ENCODE measurements at regions not wholly inside any gene's neighbourhood (a gene's known extent, or its start where the extent isn't known, plus 50 kb on each side); places are given as distances from the start of the nearest gene placed in this dataset.

- TF ChIP-seq CTCF (IDR thresholded peaks at IDR 0.05) (no peak), POLR2A (IDR thresholded peaks at IDR 0.05) (no peak)
Measured at GRCh38 chr16:64481497-64481896, 640.4 kb downstream of the CDH11 start.
